ENCODE measurements at regions not wholly inside any gene's neighbourhood (a gene's known extent, or its start where the extent isn't known, plus 50 kb on each side); places are given as distances from the start of the nearest gene placed in this dataset.
"Not testable (repeated sequence)": the region's sequence is repeated elsewhere in the genome, so short reads cannot be mapped to it uniquely, and the experiment has no call there.

- not testable (repeated sequence) for DNase-seq (ENCODE audit: low read depth)
Measured at GRCh38 chr7:46594831-46595230, 673.8 kb upstream of the IGFBP3 start.

- peak; percentile 51 for DNase-seq (ENCODE audit: low read depth)
Measured at GRCh38 chr7:46590918-46591905, 670.1 kb upstream of the IGFBP3 start.

- no peak for DNase-seq (ENCODE audit: low read depth)
Measured at GRCh38 chr7:46589286-46589685, 668.2 kb upstream of the IGFBP3 start.

- no peak for DNase-seq (ENCODE audit: low read depth)
Measured at GRCh38 chr7:46586406-46586805, 665.3 kb upstream of the IGFBP3 start.

- peak; percentile 51 for DNase-seq (ENCODE audit: low read depth)
Measured at GRCh38 chr7:46583656-46584055, 662.6 kb upstream of the IGFBP3 start.

DNA sequence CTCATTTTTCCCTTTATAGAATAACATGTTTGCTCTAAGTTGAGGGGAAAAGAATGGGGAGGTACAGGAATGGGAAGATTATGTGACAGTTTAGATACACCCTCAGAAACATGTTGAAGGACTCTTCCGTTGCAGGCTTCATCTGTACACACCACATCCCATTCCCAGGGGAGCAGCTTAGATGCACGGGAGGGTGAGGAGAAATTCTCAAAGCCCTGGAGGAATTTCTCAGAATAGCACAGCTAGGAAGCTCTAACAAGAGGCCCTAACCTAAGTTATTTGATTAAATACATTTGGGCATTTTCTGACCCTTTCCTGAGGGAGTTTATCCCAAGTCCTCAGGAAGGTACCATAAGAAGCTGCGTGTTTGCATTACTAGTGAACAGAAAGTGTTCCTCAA is 660.2 kb upstream of the IGFBP3 start:
- DNase-seq (ENCODE audit: low read depth), result no peak

DNA sequence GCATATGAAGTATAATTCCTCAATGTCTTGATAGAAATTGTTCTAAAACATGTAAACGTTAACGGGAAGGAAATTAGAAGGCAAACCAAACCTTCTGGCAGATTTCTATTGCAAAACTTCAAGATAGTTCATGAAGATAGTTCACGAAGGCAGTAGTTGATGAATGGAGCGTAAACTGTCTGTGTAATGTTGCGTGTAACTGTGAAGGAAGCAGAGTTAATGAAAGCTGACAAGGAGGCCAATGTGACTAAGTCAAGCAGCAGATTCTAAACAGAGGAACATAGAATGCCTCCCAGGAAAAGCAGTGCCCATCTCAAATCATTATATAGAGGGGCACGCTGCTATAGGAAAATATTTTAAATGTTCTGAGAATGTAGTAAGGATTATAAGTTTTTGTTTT is 659.7 kb upstream of the IGFBP3 start:
- DNase-seq (ENCODE audit: low read depth), result no peak

DNA sequence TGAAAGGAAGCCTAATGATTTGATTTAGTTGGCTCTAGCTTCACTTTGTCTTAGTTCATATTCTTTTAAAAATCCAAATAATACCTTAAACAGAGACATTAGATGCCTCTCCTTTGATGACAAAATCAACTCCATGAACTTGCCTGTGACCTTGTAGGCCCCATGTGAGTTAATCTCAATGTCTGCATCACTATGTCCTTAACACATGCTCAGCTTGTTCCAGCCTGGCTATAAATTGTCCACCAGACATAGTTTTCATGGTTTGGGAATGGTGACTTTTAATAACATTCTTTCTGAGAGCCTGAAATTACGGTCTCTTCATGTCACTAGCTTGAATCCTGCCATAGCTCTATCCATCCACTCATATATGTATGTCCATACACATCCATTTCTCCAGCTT is 656.3 kb upstream of the IGFBP3 start:
- DNase-seq (ENCODE audit: low read depth), result no peak

DNA sequence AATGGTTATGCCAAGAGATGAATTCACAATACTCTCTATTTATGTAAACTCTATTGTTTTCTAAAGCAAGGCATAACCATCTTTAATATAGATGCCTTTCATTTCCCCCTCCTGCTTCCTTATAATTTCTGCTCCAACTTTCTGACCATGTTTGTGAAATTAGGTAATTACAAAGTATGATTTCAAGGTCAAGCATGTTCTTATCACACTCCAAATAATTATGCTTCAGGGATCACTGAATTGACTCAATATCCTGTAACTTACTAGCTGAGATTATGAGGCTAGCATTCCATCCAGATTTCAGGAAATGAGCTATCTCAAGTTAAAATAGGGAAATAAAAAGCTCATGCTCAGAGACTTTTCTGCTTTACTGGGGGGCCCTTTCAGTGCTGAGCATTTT is 655.9 kb upstream of the IGFBP3 start:
- peak; percentile 31 for DNase-seq (ENCODE audit: low read depth)

GRCh38 chr7:46572691-46573090 is 651.6 kb upstream of the IGFBP3 start:
- no peak for DNase-seq (ENCODE audit: low read depth)

DNA sequence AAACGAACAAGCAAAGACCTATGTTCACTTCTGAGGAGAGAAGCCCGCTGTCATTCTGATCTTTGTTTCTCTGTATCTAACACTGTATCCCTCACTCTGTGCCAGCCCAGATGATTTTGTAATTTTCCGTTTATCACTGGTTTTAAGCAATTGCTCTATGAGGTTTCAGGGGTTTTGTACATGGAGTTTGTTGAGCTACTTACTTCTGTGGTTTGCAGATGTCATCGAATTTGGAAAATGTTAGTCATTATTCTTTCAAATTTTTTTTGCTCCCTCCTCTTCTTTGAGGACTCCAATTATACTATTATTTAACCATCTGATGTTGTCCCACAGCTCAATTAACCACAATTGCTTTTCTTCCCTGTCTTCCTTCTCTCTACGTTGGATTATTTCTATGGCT is 650.9 kb upstream of the IGFBP3 start:
- DNase-seq (ENCODE audit: low read depth), result no peak

DNA sequence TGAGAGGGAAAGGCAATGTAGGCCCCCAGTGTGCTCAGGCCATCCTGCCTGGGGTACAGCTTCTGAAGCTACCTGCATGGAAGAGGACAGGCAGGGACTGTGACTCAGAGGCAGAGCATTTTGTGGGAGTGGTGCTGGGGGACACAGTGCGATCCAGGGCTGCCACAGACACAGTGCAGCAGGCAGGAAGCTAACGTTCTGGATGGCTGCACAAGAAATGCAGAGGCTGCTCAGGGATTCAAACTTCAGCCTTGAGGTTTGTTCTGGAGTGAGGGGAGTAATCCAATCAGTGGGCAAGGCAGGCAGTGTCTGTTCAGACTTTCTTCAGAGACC is 648.0 kb upstream of the IGFBP3 start:
- peak; percentile 61 for DNase-seq (ENCODE audit: low read depth)

GRCh38 chr7:46568420-46569132 is 647.5 kb upstream of the IGFBP3 start:
- no peak for DNase-seq (ENCODE audit: low read depth)

GRCh38 chr7:46567858-46568257 is 646.8 kb upstream of the IGFBP3 start:
- DNase-seq (ENCODE audit: low read depth), result no peak

GRCh38 chr7:46566097-46566774 is 645.2 kb upstream of the IGFBP3 start:
- no peak for DNase-seq (ENCODE audit: low read depth)

GRCh38 chr7:46565253-46566096 is 644.4 kb upstream of the IGFBP3 start:
- DNase-seq (ENCODE audit: low read depth), result no peak

- DNase-seq (ENCODE audit: low read depth), result peak; percentile 78
Measured at GRCh38 chr7:46559194-46559832, 638.2 kb upstream of the IGFBP3 start.

DNA sequence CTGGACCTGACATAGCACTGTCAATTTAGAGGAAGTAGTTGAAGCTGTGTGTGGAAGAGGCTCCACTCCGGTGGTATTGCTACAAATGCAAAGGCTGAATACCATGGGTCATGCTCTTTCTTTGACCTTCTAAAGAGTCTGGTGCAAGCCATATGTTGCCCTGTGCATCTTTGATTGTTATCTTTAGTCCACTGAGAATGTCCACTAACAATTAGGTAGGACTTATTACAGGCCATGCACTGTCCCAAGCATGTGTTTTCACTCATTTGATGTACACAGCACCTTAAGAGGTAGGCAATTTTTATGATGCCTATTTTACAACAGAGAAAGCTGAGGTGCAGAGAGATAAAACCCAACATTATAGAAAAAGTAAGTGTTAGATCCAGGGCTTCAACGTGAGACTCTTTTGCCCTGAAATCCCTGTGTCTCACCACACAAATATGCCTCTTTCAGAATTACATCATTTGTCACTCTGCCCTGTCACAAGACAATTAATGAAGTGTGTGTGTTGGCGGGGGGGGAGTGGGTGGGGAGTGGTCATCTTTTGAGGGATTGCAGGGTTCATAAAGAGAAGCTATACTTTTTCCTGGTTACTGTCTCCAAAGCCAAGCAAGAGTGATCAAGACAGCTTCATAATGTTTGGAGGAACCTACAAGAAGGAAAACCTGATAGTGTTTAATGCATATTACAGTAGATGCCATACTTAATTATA is 637.6 kb upstream of the IGFBP3 start:
- DNase-seq (ENCODE audit: low read depth), result peak; percentile 55

DNA sequence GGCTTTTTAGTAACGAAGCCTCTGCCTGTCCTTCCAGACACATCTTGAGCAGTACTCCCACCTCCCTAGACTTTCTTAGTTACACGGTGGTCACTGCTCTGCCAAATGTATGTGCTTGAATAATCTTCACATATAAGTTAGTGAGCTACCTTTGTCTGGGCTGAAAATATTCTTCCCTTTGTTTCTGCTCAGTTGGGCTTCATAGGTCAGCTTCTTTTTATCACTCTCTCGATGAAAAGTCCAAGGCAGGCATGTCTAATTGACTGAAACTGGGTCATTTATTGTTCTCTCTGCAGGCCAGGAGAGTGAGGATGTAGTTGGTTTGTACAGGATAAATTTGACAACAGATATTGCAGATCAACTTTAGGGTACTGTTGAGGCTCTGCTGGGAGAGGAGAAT is 636.7 kb upstream of the IGFBP3 start:
- no peak for DNase-seq (ENCODE audit: low read depth)

- DNase-seq (ENCODE audit: low read depth), result no peak
Measured at GRCh38 chr7:46557295-46557711, 636.2 kb upstream of the IGFBP3 start.

Data from HT1080 (cell line).